ENCODE measurements at regions not wholly inside any gene's neighbourhood (a gene's known extent, or its start where the extent isn't known, plus 50 kb on each side); places are given as distances from the start of the nearest gene placed in this dataset.

DNA sequence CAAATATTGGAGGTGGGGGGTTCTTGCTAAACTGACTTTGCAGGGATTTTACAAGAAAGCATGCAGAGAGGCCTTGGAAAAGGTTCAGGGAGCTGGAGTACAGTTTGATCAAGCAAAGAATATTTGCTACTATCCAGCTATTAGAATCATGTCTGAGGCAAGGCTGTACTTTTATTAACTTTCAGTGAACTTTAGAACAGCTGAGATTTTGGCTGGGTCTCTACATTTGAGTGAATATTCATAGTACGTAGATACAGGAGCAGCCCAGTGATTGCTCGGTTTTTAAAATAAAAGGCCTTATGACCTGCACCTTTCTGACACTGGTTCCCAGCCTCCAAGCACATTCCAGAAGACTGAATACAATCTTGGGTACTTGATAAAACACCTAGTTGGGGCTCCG lies 496.8 kb upstream of the AKR1E2 start:
- DNase-seq = no peak

DNA sequence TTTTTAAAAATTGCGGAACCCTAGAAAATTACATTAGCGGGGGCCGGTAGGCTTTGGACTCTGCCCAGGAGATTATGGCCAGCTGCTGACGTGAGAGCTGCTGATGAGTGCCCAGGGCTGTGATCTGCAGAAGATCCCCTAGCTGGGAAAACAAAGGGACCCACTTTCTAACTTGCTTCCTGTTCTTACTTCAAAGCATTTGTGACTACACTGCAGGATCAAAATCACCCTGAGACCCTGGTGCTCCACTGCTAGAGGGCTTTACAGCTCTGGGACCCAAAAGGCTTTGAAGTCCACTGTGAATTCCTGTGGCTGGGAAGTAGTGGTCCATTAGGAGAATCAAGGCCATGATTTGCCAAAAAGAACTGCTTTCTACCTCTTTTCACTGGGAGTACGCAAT lies 499.4 kb upstream of the AKR1E2 start:
- no peak for DNase-seq

DNA sequence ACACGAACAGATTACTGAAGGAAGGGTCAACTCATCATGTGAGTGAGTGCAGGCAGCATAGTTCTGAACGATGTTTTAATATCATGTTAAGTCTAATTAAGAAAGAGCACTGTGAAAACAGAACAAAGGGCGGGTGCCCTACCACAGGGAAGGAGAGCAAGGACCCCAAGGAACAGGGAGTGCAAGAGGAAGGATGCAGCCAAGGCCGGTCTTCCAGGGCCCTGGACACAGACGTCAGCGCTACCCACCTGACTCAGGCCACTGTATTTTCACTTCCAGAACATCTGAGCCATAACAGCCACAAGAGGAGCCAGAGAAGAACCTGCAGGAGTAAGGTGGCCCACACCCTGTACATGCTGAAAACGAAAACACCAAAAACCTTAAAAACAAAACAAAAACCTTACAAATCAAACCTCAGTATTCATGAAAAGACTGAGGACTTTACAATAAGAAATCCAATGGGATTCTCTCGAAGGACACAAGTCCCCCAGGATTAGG lies 506.1 kb upstream of the AKR1E2 start:
- DNase-seq = no peak

- no peak for DNase-seq
These were observed 509.7 kb upstream of the AKR1E2 start for GRCh38 chr10:4316161-4316810.

DNA sequence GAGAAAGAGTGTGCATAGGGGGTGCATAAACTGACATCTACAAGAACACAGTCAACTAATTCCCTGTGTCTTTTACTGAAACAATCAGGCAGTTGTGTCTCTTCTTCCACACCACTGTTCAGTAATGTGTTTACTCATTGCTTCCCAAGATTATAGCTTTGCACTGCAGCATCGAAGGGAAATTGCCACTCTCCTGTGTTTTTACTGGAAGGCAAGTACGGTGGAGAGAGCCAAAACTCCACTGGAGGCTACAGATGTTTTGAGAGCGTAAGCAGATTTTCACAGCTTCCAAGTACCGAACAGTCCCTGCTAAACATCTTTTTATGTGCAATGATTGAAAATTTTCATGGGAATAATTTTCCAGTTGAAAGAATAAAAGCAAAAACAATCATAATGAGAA lies 510.5 kb upstream of the AKR1E2 start:
- no peak for DNase-seq

DNA sequence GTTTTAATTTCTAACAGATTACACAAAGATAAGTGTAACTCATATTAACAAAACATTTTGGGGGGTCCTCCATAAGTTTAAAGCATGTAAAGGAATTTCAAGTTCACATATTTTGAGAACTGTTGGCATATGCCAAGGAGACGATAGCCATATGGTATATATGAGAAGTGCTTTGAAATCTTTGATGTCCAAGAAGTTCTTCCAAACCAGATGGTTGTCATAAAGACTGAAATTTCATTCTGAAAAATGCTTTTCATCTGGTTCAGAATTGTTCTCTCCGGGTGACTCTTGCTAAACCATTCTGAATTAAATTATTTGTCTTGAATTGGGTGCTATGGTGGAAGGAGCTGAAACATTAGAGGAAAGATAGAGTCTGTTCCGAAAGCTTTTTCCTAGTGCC lies 513.0 kb upstream of the AKR1E2 start:
- no peak for DNase-seq

GRCh38 chr10:4312051-4312835 lies 513.8 kb upstream of the AKR1E2 start:
- DNase-seq = no peak

DNA sequence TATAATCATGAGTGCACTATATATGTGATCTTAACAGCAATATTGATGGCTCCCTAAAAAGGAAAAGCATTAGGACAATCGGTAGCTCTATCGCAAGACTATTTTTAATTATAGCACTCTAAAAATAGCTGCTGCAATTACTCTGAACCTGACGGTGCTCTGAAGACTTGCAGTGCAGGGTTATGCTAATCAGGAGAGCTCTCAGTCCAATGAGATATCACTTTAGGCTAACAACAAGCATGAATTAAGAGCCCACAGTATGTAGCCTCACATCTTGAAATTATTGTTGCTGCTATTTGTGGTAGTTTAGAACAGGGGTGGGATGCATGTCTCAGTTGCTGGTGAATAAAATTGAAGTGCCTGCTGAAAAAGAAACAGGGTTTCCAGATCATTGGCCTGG lies 515.8 kb upstream of the AKR1E2 start:
- DNase-seq = no peak

GRCh38 chr10:4307910-4308309 lies 518.1 kb upstream of the AKR1E2 start:
- DNase-seq = no peak

- no peak for DNase-seq
These were observed 519.1 kb upstream of the AKR1E2 start for GRCh38 chr10:4306871-4307270.

DNA sequence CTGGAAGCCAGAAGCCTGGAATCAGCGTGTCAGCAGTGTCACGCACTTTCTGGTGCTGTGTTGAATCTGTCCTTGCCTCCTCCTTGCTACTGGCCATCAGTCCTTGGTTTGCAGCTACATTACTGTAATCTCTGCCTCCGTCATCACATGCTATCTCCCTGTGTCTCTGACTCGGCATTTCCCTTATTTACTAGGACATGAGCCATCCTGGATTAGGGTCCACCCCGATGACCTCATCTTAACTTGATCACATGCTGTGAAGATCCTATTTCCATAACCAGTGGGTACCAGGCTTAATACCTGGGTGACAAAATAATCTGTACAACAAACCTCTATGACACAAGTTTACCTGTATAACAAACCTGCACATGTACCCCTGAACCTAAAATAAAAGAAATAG lies 518.0 kb upstream of the KLF6 start:
- no peak for DNase-seq

GRCh38 chr10:4301291-4302045 lies 516.5 kb upstream of the KLF6 start:
- no peak for DNase-seq

DNA sequence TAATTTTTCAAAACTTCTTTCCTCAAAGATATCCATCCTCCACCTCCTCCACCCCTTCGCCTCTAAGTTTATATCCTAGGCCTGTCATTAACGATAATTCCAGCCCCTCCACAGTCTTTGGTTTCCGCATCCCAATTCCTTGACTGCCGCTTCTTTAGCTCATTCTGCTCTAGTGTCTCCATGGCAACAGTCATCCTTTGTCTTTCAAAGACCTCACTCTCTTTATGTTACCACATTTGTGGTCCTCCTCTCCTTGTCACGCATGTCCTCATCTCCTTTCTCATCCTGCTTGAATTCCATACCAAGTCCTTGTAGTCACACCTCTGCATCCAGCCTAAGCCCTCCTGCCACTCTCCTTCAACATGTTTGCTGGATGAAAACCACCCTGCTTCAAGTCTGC lies 511.2 kb upstream of the KLF6 start:
- no peak for DNase-seq

DNA sequence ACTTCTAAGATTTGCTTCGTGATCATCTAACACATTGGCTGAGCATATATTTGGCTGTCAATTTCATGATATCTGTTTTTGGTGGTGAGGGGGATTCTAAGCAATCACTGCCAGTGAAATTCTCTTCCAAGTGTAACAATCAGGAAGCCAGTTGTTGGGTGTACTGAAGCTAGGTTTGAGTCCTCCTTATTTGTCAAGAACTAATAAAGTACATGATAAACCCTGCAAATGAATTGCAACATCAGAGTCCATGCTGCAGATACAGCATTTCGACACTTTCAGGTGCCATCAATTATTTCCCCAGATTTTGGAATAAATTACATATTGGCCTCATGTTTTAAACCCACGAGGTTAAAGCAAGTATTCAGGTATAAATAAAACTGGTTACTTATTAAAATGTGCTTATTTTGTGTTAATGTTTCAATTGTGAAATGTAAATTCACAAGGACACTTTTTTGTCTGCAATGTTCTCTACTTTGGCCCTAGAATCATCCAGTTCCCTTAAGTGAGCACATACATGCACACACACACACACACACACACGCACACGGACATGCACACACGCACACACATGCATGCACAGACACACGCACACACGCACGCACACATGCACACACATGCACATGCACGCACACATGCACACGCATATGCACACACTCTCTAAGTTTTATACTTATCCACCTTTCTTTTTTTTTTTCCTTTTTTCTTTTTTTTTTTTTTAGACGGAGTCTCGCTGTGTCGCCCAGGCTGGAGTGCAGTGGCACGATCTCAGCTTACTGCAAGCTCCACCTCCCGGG lies 510.2 kb upstream of the KLF6 start:
- no peak for DNase-seq

DNA sequence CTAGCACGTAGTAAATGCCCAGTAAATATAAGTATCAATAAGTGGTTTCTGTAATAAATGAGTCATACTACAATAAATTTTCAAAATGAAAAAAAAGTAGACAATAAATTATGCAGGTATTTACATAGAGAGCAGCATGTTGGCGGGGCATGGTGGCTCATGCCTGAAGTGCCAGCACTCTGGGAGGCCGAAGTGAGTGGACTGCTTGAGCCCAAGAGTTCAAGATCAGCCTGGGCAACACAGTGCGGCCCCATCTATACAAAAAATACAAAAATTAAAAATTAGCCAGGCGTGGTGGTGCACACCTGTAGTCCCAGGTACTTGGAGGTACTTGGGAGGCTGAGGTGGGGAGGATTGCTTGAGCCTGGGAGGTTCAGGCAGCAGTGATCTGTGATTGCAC lies 509.3 kb upstream of the KLF6 start:
- DNase-seq = no peak

GRCh38 chr10:4291990-4292389 lies 507.0 kb upstream of the KLF6 start:
- no peak for DNase-seq

DNA sequence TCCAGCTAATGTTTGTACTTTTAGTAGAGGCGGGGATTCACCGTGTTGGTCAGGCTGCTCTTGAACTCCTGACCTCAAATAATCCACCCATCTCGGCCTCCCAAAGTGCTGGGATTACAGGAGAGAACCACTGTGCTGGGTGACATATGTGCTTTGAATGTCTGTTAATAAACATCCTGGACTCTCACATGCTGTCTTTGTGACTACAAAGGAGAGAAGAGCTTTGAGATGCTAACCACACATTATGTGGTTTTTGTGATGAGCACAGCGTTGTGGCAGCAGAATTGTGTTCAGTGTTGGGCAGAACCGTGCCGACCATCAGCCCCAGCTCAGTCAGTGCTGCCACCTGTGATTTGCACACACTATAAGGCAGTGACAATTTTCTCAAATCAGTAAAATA lies 500.1 kb upstream of the KLF6 start:
- no peak for DNase-seq

GRCh38 chr10:4283846-4284610 lies 499.0 kb upstream of the KLF6 start:
- DNase-seq = no peak

- no peak for DNase-seq
These were observed 497.5 kb upstream of the KLF6 start for GRCh38 chr10:4282496-4282895.

- DNase-seq = no peak
These were observed 496.3 kb upstream of the KLF6 start for GRCh38 chr10:4281190-4281825.

DNA sequence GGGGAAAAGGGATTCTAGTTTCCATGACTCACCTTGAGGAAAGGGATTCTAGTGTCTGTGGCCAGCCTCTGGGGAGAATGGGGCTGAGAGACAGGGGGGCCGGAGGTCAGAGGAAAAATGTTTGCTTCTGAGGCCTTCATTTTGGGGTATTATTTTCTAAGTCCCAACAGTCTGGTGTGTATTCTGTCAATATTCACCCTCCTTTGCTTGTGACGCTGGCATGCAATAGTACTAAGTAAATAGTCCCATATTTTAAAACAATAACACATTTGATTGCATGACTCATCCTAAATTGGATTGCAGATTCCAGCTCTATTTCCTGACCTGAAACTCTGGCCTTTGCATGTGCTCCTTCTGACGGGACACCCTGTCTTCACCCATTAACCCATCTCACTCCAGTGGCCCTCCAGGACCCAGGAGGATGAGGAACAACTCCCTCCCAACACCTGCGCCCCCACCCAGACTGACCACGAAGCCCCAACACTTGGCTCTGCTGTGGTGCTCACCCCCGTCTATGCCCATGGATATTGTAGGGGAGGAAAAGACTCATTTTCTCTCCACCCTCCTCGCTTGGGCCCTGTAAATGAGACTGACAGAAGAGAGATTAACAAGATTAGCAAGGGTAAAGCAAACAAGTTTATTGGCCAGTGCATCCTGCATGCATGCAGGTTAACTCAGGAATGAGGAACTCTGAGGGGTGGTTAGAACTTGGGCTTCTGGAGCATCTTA lies 495.6 kb upstream of the KLF6 start:
- no peak for DNase-seq
